IMR-90 (cell line): ENCODE measurements at regions not wholly inside any gene's neighbourhood (a gene's known extent, or its start where the extent isn't known, plus 50 kb on each side); places are given as distances from the start of the nearest gene placed in this dataset.

Experiments used
- ATAC-seq: fragments of 200-7000 bp; cut with Tn5 transposase; 2 replicates; pipeline ENCODE4 v1.9.1; 2020; ENCODE audit warnings: low read depth, mild to moderate bottlenecking, moderate library complexity
- BruUV-seq: library from RNA; stranded (reverse); fragments of 400-500 nt; replicated peaks from 2 replicates; lab custom pipeline; 2021; lab: Mats Ljungman, UMichigan
- CTCF ChIA-PET: fragments of 300-600 bp; formaldehyde crosslinking; extraction: SDS; loops from one replicate; lab custom pipeline; 2021; ENCODE audit warnings: antibody characterized with exemption; lab: Yijun Ruan, JAX
- POLR2A ChIA-PET: fragments of 300-600 bp; sonication (Branson Sonifier 250); formaldehyde crosslinking; loops from one replicate; lab custom pipeline; 2022; ENCODE audit warnings: antibody characterized with exemption; ENCODE audit not compliant: unreplicated experiment; lab: Charles Lee
- DNase-seq: peaks from one replicate; pipeline ENCODE4 v3.0.0; 2013
- H2AFZ ChIP-seq: replicated peaks from 2 replicates; pipeline ENCODE3; 2013; ENCODE audit warnings: low read length, mild to moderate bottlenecking; ENCODE audit not compliant: poor library complexity
- H2AK5ac ChIP-seq: 2 replicates; pipeline ENCODE4 v1.6.1; 2013; ENCODE audit warnings: low read depth, low read length, inconsistent platforms
- H2AK9ac ChIP-seq: replicated peaks from 2 replicates; pipeline ENCODE3; 2013; ENCODE audit warnings: mild to moderate bottlenecking, low read depth, low read length, moderate library complexity; ENCODE audit not compliant: poor library complexity
- H2BK120ac ChIP-seq: 2 replicates; pipeline ENCODE4 v1.6.1; 2013; ENCODE audit warnings: low read depth, low read length, inconsistent platforms
- H2BK15ac ChIP-seq: 3 replicates; pipeline ENCODE4 v1.6.1; 2013; ENCODE audit warnings: low read depth, low read length, inconsistent platforms
- H2BK20ac ChIP-seq: 2 replicates; pipeline ENCODE4 v1.6.1; 2013; ENCODE audit warnings: low read depth, mild to moderate bottlenecking, inconsistent platforms, low read length, moderate library complexity
- H2BK5ac ChIP-seq: 2 replicates; pipeline ENCODE4 v1.6.1; 2013; ENCODE audit warnings: mild to moderate bottlenecking, low read depth, low read length, inconsistent platforms; ENCODE audit not compliant: poor library complexity, severe bottlenecking
- H3K14ac ChIP-seq: replicated peaks from 2 replicates; pipeline ENCODE4 v1.6.1; 2013; ENCODE audit warnings: low read depth, low read length, inconsistent platforms
- H3K18ac ChIP-seq: 2 replicates; pipeline ENCODE4 v1.6.1; 2013; ENCODE audit warnings: low read depth, low read length, control low read depth
- H3K23ac ChIP-seq: 2 replicates; pipeline ENCODE4 v1.6.1; 2013; ENCODE audit warnings: low read depth, low read length, inconsistent platforms
- H3K27ac ChIP-seq: 2 replicates; pipeline ENCODE4 v1.5.1; 2013; ENCODE audit warnings: mild to moderate bottlenecking, control low read depth, low read length; ENCODE audit not compliant: insufficient read depth
- H3K27me3 ChIP-seq: 2 replicates; pipeline ENCODE4 v1.6.1; 2013; ENCODE audit warnings: low read length; ENCODE audit not compliant: control insufficient read depth, insufficient read depth
- H3K36me3 ChIP-seq: 2 replicates; pipeline ENCODE4 v1.6.1; 2013; ENCODE audit warnings: low read length, mixed read lengths; ENCODE audit not compliant: control insufficient read depth, insufficient read depth
- H3K4ac ChIP-seq: 2 replicates; pipeline ENCODE4 v1.6.1; 2013; ENCODE audit warnings: low read depth, low read length, inconsistent platforms
- H3K4me1 ChIP-seq: 2 replicates; pipeline ENCODE4 v1.6.1; 2013; ENCODE audit warnings: low read length, mixed read lengths; ENCODE audit not compliant: control insufficient read depth, insufficient read depth
- H3K4me2 ChIP-seq: 2 replicates; pipeline ENCODE4 v1.6.1; 2013; ENCODE audit warnings: low read depth, mild to moderate bottlenecking, control low read depth, low read length, moderate library complexity
- H3K4me3 ChIP-seq: 2 replicates; pipeline ENCODE4 v1.5.1; 2013; ENCODE audit warnings: low read depth, mild to moderate bottlenecking, control low read depth, low read length, moderate library complexity; ENCODE audit not compliant: insufficient read depth
- H3K56ac ChIP-seq: 2 replicates; pipeline ENCODE4 v1.6.1; 2013; ENCODE audit warnings: low read length, inconsistent platforms; ENCODE audit not compliant: insufficient read depth; ENCODE audit errors: extremely low read depth
- H3K79me1 ChIP-seq, 2 experiments: 2 replicates each; pipeline ENCODE4 v1.6.1; 2013; ENCODE audit warnings: low read length in 2 of 2, inconsistent platforms in 1 of 2, low read depth in 1 of 2
- H3K9ac ChIP-seq: 2 replicates; pipeline ENCODE4 v1.6.1; 2013; ENCODE audit warnings: low read depth, low read length, control low read depth
- H3K9me1 ChIP-seq: 2 replicates; pipeline ENCODE4 v1.6.1; 2013; ENCODE audit warnings: low read length, inconsistent platforms; ENCODE audit not compliant: insufficient read depth
- H3K9me3 ChIP-seq: 2 replicates; pipeline ENCODE4 v1.6.1; 2013; ENCODE audit warnings: low read length; ENCODE audit not compliant: control insufficient read depth, insufficient read depth
- H4K20me1 ChIP-seq: 2 replicates; pipeline ENCODE4 v1.6.1; 2013; ENCODE audit warnings: low read length, inconsistent platforms; ENCODE audit not compliant: insufficient read depth
- H4K5ac ChIP-seq: 2 replicates; pipeline ENCODE4 v1.6.1; 2013; ENCODE audit warnings: mild to moderate bottlenecking, low read depth, low read length, control low read depth
- H4K8ac ChIP-seq, 2 experiments: 2 replicates each; pipeline ENCODE4 v1.6.1; 2013; ENCODE audit warnings: low read depth in 2 of 2, low read length in 2 of 2, control low read depth in 1 of 2, inconsistent platforms in 1 of 2
- H4K91ac ChIP-seq: 2 replicates; pipeline ENCODE4 v1.6.1; 2013; ENCODE audit warnings: low read depth, low read length, inconsistent platforms; ENCODE audit not compliant: insufficient read depth
- BHLHE40 ChIP-seq: fragments of 150-350 bp; IDR thresholded peaks from 2 replicates; pipeline ENCODE4 v1.6.1; 2016; ENCODE audit warnings: mild to moderate bottlenecking, low read depth, low read length
- CHD1 ChIP-seq: IDR thresholded peaks from 2 replicates; pipeline ENCODE4 v1.6.1; 2012; ENCODE audit warnings: low read depth, low read length, improper control_type of control experiment
- FOS ChIP-seq: fragments of 150-350 bp; IDR thresholded peaks from 2 replicates; pipeline ENCODE4 v1.6.1; 2016; ENCODE audit warnings: low read depth, low read length
- MAZ ChIP-seq: IDR thresholded peaks from 2 replicates; pipeline ENCODE4 v1.6.1; 2012; ENCODE audit warnings: low read depth, mild to moderate bottlenecking, low read length, improper control_type of control experiment, moderate library complexity, borderline replicate concordance
- POLR2A ChIP-seq: IDR thresholded peaks from 2 replicates; pipeline ENCODE4 v1.6.1; 2012; ENCODE audit warnings: mild to moderate bottlenecking, low read depth, low read length
- RAD21 ChIP-seq: IDR thresholded peaks from 2 replicates; pipeline ENCODE4 v1.6.1; 2012; ENCODE audit warnings: low read length, improper control_type of control experiment
- RCOR1 ChIP-seq: IDR thresholded peaks from 2 replicates; pipeline ENCODE4 v1.6.1; 2012; ENCODE audit warnings: mild to moderate bottlenecking, low read length, improper control_type of control experiment; ENCODE audit not compliant: insufficient replicate concordance
- RFX5 ChIP-seq: IDR thresholded peaks from 2 replicates; pipeline ENCODE4 v1.8.0; 2012; ENCODE audit warnings: low read depth, mild to moderate bottlenecking, low read length, moderate library complexity
- SMC3 ChIP-seq: fragments of 150-350 bp; IDR thresholded peaks from 2 replicates; pipeline ENCODE4 v1.6.1; 2016; ENCODE audit warnings: low read depth, mild to moderate bottlenecking, antibody characterized with exemption, low read length, moderate library complexity
- USF2 ChIP-seq: fragments of 150-350 bp; IDR thresholded peaks from 2 replicates; pipeline ENCODE4 v1.6.1; 2017; ENCODE audit warnings: mild to moderate bottlenecking, antibody characterized with exemption, low read length, low read depth
- WGBS, 2 experiments: methylation state at CpG; one replicate each; pipeline versions ENCODE4 v1.1.5 to v1.1.7; 2013; ENCODE audit warnings: missing lambda C conversion rate in 2 of 2; ENCODE audit not compliant: insufficient read length in 1 of 2; ENCODE audit errors: extremely low coverage in 2 of 2; 5-methylcytosine and 5-hydroxymethylcytosine counted together
- dilution Hi-C: fragments of 300-500 bp; cut with HindIII; formaldehyde crosslinking; loops from one replicate; pipeline ENCODE4 v1.14.3; 2018; ENCODE audit warnings: low sequenced_read_pairs; ENCODE audit not compliant: unreplicated experiment
- in situ Hi-C: fragments of 300-500 bp; cut with MboI; formaldehyde crosslinking; loops from 3 replicates; pipeline ENCODE4 v1.14.3; 2019; ENCODE audit warnings: low sequenced_read_pairs, inconsistent platforms, mixed read lengths
- intact Hi-C: fragments of 100-400 bp; cut with micrococcal nuclease; formaldehyde crosslinking; loops from 2 replicates; pipeline ENCODE4 v1.10.0; 2022
- TF ChIP-seq, protein P1 (sequence below): conservative IDR thresholded peaks from 2 replicates; pipeline ENCODE4 v1.5.1; 2012; ENCODE audit warnings: mild to moderate bottlenecking, low read depth, low read length, improper control_type of control experiment
- TF ChIP-seq, protein P2 (sequence below): fragments of 150-350 bp; IDR thresholded peaks from 2 replicates; pipeline ENCODE4 v1.6.1; 2016; ENCODE audit warnings: low read depth, mild to moderate bottlenecking, low read length, moderate library complexity, borderline replicate concordance

DNA sequence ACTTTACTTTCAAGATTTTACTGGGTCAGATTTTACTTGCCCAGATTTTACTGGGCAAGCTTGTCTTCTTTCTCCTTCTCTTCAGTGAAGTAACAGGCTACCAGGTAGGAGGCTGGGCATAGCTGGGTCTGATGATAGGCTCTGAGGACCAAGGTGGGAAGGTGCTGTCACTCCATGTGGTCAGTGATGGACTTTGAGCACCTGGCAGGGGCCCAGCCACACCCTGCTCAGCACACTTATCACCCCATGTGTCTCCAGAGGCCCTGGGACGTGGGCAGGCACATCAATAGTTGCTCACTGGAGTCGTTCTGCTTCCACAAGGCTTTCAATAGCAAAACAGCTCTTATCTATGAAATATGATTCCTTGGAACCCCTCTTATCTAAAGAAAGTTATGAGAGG is 70.5 kb upstream of the GPR26 start:
- intact Hi-C loops, result no loop called here
- Histone ChIP-seq H2BK20ac (no peak overlapping the region), H4K5ac (no peak overlapping the region), H3K18ac (no peak overlapping the region), H3K9me1 (no peaks in the 10 kb centered on the region), H4K91ac (no peak overlapping the region), H3K4me1 (no peaks in the 10 kb centered on the region), H2BK120ac (no peak overlapping the region), H3K27me3 (no peaks in the 10 kb centered on the region), H3K27ac (no peak overlapping the region), H3K56ac (no peak overlapping the region), H2BK15ac (no peak overlapping the region), H3K23ac (no peak overlapping the region), H4K8ac (no peak overlapping the region), H3K4me3 (no peak overlapping the region), H3K9ac (no peak overlapping the region), H3K4ac (no peak overlapping the region), H3K36me3 (no peaks in the 10 kb centered on the region), H3K9me3 (peaks cover 20% of the 10 kb centered on the region), H2AFZ (no peak overlapping the region), H3K14ac (no peak overlapping the region), H3K4me2 (no peak overlapping the region), H4K20me1 (no peaks in the 10 kb centered on the region), H3K79me1 (no peaks in the 10 kb centered on the region), H2AK5ac (no peak overlapping the region), H2BK5ac (no peak overlapping the region), H2AK9ac (no peak overlapping the region)
- no peak for DNase-seq
- in situ Hi-C loops, result no loop called here
- CTCF ChIA-PET, result no interaction called here
- no TSS peak for BruUV-seq
- dilution Hi-C loops, result no loop called here
- ATAC-seq, result no peak
- WGBS, 2 experiments, result 0% methylated on average over 1 of the region's 2 CpGs; no CpG with 5 or more reads in 1 of the 2 experiments
- TF ChIP-seq CHD1 (no peak), USF2 (no peak), POLR2A (no peak), RFX5 (no peak), RCOR1 (no peak), SMC3 (no peak), MAZ (no peak), FOS (no peak), BHLHE40 (no peak), RAD21 (no peak)
- TF ChIP-seq, protein P1, sequence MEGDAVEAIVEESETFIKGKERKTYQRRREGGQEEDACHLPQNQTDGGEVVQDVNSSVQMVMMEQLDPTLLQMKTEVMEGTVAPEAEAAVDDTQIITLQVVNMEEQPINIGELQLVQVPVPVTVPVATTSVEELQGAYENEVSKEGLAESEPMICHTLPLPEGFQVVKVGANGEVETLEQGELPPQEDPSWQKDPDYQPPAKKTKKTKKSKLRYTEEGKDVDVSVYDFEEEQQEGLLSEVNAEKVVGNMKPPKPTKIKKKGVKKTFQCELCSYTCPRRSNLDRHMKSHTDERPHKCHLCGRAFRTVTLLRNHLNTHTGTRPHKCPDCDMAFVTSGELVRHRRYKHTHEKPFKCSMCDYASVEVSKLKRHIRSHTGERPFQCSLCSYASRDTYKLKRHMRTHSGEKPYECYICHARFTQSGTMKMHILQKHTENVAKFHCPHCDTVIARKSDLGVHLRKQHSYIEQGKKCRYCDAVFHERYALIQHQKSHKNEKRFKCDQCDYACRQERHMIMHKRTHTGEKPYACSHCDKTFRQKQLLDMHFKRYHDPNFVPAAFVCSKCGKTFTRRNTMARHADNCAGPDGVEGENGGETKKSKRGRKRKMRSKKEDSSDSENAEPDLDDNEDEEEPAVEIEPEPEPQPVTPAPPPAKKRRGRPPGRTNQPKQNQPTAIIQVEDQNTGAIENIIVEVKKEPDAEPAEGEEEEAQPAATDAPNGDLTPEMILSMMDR, result no peak
- TF ChIP-seq, protein P2, sequence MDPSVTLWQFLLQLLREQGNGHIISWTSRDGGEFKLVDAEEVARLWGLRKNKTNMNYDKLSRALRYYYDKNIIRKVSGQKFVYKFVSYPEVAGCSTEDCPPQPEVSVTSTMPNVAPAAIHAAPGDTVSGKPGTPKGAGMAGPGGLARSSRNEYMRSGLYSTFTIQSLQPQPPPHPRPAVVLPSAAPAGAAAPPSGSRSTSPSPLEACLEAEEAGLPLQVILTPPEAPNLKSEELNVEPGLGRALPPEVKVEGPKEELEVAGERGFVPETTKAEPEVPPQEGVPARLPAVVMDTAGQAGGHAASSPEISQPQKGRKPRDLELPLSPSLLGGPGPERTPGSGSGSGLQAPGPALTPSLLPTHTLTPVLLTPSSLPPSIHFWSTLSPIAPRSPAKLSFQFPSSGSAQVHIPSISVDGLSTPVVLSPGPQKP, result no peak
- POLR2A ChIA-PET, result no interaction called here
